ENCODE measurements at regions not wholly inside any gene's neighbourhood (a gene's known extent, or its start where the extent isn't known, plus 50 kb on each side); places are given as distances from the start of the nearest gene placed in this dataset.

GRCh38 chr4:165689159-165689558 is 183.9 kb upstream of the TLL1 start:
- Histone ChIP-seq H4K8ac (ENCODE audit: low read depth, low read length) (no peak overlapping the region), H3K27me3 (ENCODE audit: control insufficient read depth in 3 of 3, insufficient read depth in 3 of 3, low read depth in 1 of 3, low read length in 3 of 3) (no peaks in the 10 kb centered on the region), H2BK12ac (ENCODE audit: low read length) (no peak overlapping the region), H3K4me3 (ENCODE audit: low read length in 2 of 2) (no peak overlapping the region), H2BK120ac (ENCODE audit: low read depth, low read length) (no peak overlapping the region), H3K4ac (ENCODE audit: low read length) (no peak overlapping the region), H3K79me1 (ENCODE audit: low read depth, low read length) (no peaks in the 10 kb centered on the region), H4K91ac (ENCODE audit: low read depth, low read length, poor library complexity) (no peak overlapping the region), H3K18ac (ENCODE audit: low read length) (no peak overlapping the region), H3K27ac (replicated peaks; ENCODE audit: low read length) (no peak overlapping the region), H3K4me1 (ENCODE audit: control insufficient read depth in 2 of 2, insufficient read depth in 1 of 2, low read depth in 1 of 2, low read length in 2 of 2) (no peaks in the 10 kb centered on the region), H3K9me3 (replicated peaks in 1 of 2; ENCODE audit: control insufficient read depth in 2 of 2, insufficient read depth in 1 of 2, low read depth in 1 of 2, low read length in 2 of 2) (no peaks in the 10 kb centered on the region), H2AK5ac (ENCODE audit: low read depth, low read length) (no peak overlapping the region), H3K36me3 (replicated peaks in 1 of 2; ENCODE audit: control insufficient read depth in 2 of 2, insufficient read depth in 2 of 2, low read length in 2 of 2) (no peaks in the 10 kb centered on the region), H3K9ac (ENCODE audit: low read depth, low read length, poor library complexity) (no peak overlapping the region), H3K14ac (ENCODE audit: low read length) (no peak overlapping the region), H2BK5ac (ENCODE audit: low read length) (no peak overlapping the region), H3K23ac (ENCODE audit: low read depth, low read length, poor library complexity) (no peak overlapping the region), H2BK15ac (ENCODE audit: low read length) (no peak overlapping the region), H3K4me2 (ENCODE audit: insufficient read depth, low read length, poor library complexity, severe bottlenecking) (no peak overlapping the region), H2AFZ (ENCODE audit: low read length) (no peak overlapping the region)
- WGBS, 2 donors (ENCODE audit: extremely low coverage in 2 of 2, insufficient read length in 2 of 2, insufficient replicate concordance in 1 of 2), result no CpG with 5 or more reads among the region's 3 CpGs
- no peak for DNase-seq (ENCODE audit: low spot score)

GRCh38 chr4:165692082-165692481 is 181.0 kb upstream of the TLL1 start:
- Histone ChIP-seq H2BK5ac (ENCODE audit: low read length) (no peak overlapping the region), H3K9me3 (replicated peaks in 1 of 2; ENCODE audit: control insufficient read depth in 2 of 2, insufficient read depth in 1 of 2, low read depth in 1 of 2, low read length in 2 of 2) (no peaks in the 10 kb centered on the region), H3K9ac (ENCODE audit: low read depth, low read length, poor library complexity) (no peak overlapping the region), H3K4me1 (ENCODE audit: control insufficient read depth in 2 of 2, insufficient read depth in 1 of 2, low read depth in 1 of 2, low read length in 2 of 2) (no peaks in the 10 kb centered on the region), H3K79me1 (ENCODE audit: low read depth, low read length) (no peaks in the 10 kb centered on the region), H3K36me3 (replicated peaks in 1 of 2; ENCODE audit: control insufficient read depth in 2 of 2, insufficient read depth in 2 of 2, low read length in 2 of 2) (no peaks in the 10 kb centered on the region), H3K4me3 (ENCODE audit: low read length in 2 of 2) (no peak overlapping the region), H3K18ac (ENCODE audit: low read length) (no peak overlapping the region), H3K23ac (ENCODE audit: low read depth, low read length, poor library complexity) (no peak overlapping the region), H3K4me2 (ENCODE audit: insufficient read depth, low read length, poor library complexity, severe bottlenecking) (no peak overlapping the region), H4K91ac (ENCODE audit: low read depth, low read length, poor library complexity) (no peak overlapping the region), H2BK120ac (ENCODE audit: low read depth, low read length) (no peak overlapping the region), H2AFZ (ENCODE audit: low read length) (no peak overlapping the region), H2AK5ac (ENCODE audit: low read depth, low read length) (no peak overlapping the region), H3K27me3 (ENCODE audit: control insufficient read depth in 3 of 3, insufficient read depth in 3 of 3, low read depth in 1 of 3, low read length in 3 of 3) (no peaks in the 10 kb centered on the region), H3K4ac (ENCODE audit: low read length) (no peak overlapping the region), H2BK12ac (ENCODE audit: low read length) (no peak overlapping the region), H3K27ac (replicated peaks; ENCODE audit: low read length) (no peak overlapping the region), H2BK15ac (ENCODE audit: low read length) (no peak overlapping the region), H3K14ac (ENCODE audit: low read length) (no peak overlapping the region), H4K8ac (ENCODE audit: low read depth, low read length) (no peak overlapping the region)
- WGBS, 2 donors (ENCODE audit: extremely low coverage in 2 of 2, insufficient read length in 2 of 2, insufficient replicate concordance in 1 of 2), result no CpG with 5 or more reads among the region's 3 CpGs
- DNase-seq (ENCODE audit: low spot score), result no peak

- Histone ChIP-seq H3K36me3 (replicated peaks in 1 of 2; ENCODE audit: control insufficient read depth in 2 of 2, insufficient read depth in 2 of 2, low read length in 2 of 2) (no peaks in the 10 kb centered on the region), H3K9ac (ENCODE audit: low read depth, low read length, poor library complexity) (no peak overlapping the region), H3K27me3 (ENCODE audit: control insufficient read depth in 3 of 3, insufficient read depth in 3 of 3, low read depth in 1 of 3, low read length in 3 of 3) (no peaks in the 10 kb centered on the region), H3K4me3 (ENCODE audit: low read length in 2 of 2) (no peak overlapping the region), H3K4me2 (ENCODE audit: insufficient read depth, low read length, poor library complexity, severe bottlenecking) (no peak overlapping the region), H3K79me1 (ENCODE audit: low read depth, low read length) (no peaks in the 10 kb centered on the region), H2BK5ac (ENCODE audit: low read length) (no peak overlapping the region), H3K4ac (ENCODE audit: low read length) (no peak overlapping the region), H3K23ac (ENCODE audit: low read depth, low read length, poor library complexity) (no peak overlapping the region), H3K14ac (ENCODE audit: low read length) (no peak overlapping the region), H2AFZ (ENCODE audit: low read length) (no peak overlapping the region), H2BK120ac (ENCODE audit: low read depth, low read length) (no peak overlapping the region), H4K8ac (ENCODE audit: low read depth, low read length) (no peak overlapping the region), H3K27ac (replicated peaks; ENCODE audit: low read length) (no peak overlapping the region), H4K91ac (ENCODE audit: low read depth, low read length, poor library complexity) (no peak overlapping the region), H2BK12ac (ENCODE audit: low read length) (no peak overlapping the region), H3K18ac (ENCODE audit: low read length) (no peak overlapping the region), H3K4me1 (ENCODE audit: control insufficient read depth in 2 of 2, insufficient read depth in 1 of 2, low read depth in 1 of 2, low read length in 2 of 2) (no peaks in the 10 kb centered on the region), H2BK15ac (ENCODE audit: low read length) (no peak overlapping the region), H2AK5ac (ENCODE audit: low read depth, low read length) (no peak overlapping the region), H3K9me3 (replicated peaks in 1 of 2; ENCODE audit: control insufficient read depth in 2 of 2, insufficient read depth in 1 of 2, low read depth in 1 of 2, low read length in 2 of 2) (no peaks in the 10 kb centered on the region)
- no peak for DNase-seq (ENCODE audit: low spot score)
- WGBS, 2 donors (ENCODE audit: extremely low coverage in 2 of 2, insufficient read length in 2 of 2, insufficient replicate concordance in 1 of 2), result no CpG with 5 or more reads among the region's 2 CpGs
These were observed 174.8 kb upstream of the TLL1 start for GRCh38 chr4:165698272-165698671.

DNA sequence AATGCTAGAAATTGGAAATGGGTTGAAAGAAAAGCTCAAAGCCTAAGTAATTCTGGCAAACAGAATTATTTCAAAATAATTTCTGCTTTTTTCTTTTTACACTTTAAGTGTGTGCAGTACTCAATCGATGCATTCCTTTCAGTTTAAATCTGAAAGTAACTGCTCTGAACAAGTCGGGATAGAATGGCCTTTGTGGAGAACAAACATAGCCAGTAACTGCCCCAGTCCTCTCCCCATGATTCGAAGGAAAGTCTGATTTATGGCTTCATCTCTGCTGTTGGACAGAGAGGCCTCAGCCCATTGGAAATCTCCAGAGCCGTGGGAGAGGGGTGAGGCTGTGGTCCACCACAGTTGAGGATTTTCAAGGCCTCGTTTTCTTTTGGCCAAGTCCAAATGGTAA is 174.0 kb upstream of the TLL1 start:
- Histone ChIP-seq H3K4me2 (ENCODE audit: insufficient read depth, low read length, poor library complexity, severe bottlenecking) (no peak overlapping the region), H3K79me1 (ENCODE audit: low read depth, low read length) (no peaks in the 10 kb centered on the region), H3K14ac (ENCODE audit: low read length) (no peak overlapping the region), H3K18ac (ENCODE audit: low read length) (no peak overlapping the region), H4K8ac (ENCODE audit: low read depth, low read length) (no peak overlapping the region), H2AFZ (ENCODE audit: low read length) (peak overlapping the region; percentile 62), H2BK120ac (ENCODE audit: low read depth, low read length) (no peak overlapping the region), H3K27ac (replicated peaks; ENCODE audit: low read length) (no peak overlapping the region), H3K23ac (ENCODE audit: low read depth, low read length, poor library complexity) (no peak overlapping the region), H3K27me3 (ENCODE audit: control insufficient read depth in 3 of 3, insufficient read depth in 3 of 3, low read depth in 1 of 3, low read length in 3 of 3) (no peaks in the 10 kb centered on the region), H3K4me3 (ENCODE audit: low read length in 2 of 2) (no peak overlapping the region), H2BK5ac (ENCODE audit: low read length) (no peak overlapping the region), H2BK12ac (ENCODE audit: low read length) (no peak overlapping the region), H3K9me3 (replicated peaks in 1 of 2; ENCODE audit: control insufficient read depth in 2 of 2, insufficient read depth in 1 of 2, low read depth in 1 of 2, low read length in 2 of 2) (no peaks in the 10 kb centered on the region), H3K36me3 (replicated peaks in 1 of 2; ENCODE audit: control insufficient read depth in 2 of 2, insufficient read depth in 2 of 2, low read length in 2 of 2) (no peaks in the 10 kb centered on the region), H3K4me1 (ENCODE audit: control insufficient read depth in 2 of 2, insufficient read depth in 1 of 2, low read depth in 1 of 2, low read length in 2 of 2) (no peaks in the 10 kb centered on the region), H2BK15ac (ENCODE audit: low read length) (no peak overlapping the region), H3K9ac (ENCODE audit: low read depth, low read length, poor library complexity) (no peak overlapping the region), H3K4ac (ENCODE audit: low read length) (no peak overlapping the region), H4K91ac (ENCODE audit: low read depth, low read length, poor library complexity) (no peak overlapping the region), H2AK5ac (ENCODE audit: low read depth, low read length) (no peak overlapping the region)
- WGBS, 2 donors (ENCODE audit: extremely low coverage in 2 of 2, insufficient read length in 2 of 2, insufficient replicate concordance in 1 of 2), result no CpG with 5 or more reads among the region's 5 CpGs
- DNase-seq (ENCODE audit: low spot score), result no peak

Data from neuronal stem cell (in vitro differentiated cells).